Ovary (tissue), 3 donors: ENCODE measurements at regions not wholly inside any gene's neighbourhood (a gene's known extent, or its start where the extent isn't known, plus 50 kb on each side); places are given as distances from the start of the nearest gene placed in this dataset.

ENCODE experiments used
- POLR2A ChIP-seq: fragments of 450-650 bp; IDR thresholded peaks from one replicate; pipeline ENCODE4 v1.6.1; 2017; ENCODE audit warnings: antibody characterized with exemption, mild to moderate bottlenecking, moderate library complexity
- TF ChIP-seq, protein P1 (sequence below), 3 donors: fragments of 450-650 bp in 2 of 3; fragments of 200-600 bp in 1 of 3; IDR thresholded peaks; one replicate each; pipeline versions ENCODE4 v1.5.1 to v1.8.0; 2016 to 2022; ENCODE audit warnings: antibody characterized with exemption in 3 of 3, mild to moderate bottlenecking in 1 of 3
- donor health status: DM: no; HTN: no; CAD: no.

DNA sequence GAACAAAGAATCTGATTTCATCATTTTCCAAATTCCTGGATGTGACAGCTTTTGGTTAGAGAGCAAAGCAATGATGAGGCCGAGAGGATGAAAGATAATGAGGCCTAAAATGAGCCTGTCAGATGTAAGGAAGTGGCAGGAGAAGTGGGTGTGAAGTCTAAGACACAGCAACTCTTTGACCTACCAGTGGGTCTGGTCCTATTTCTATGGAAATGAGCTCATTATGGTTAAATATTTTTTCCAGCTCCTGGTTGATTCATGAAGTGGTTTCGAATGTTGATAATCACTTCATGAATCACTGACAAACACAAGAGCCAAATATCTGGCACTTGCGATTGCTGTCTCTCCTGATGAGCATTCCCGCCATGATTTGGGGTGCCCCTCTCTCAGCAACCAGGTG lies 273.3 kb upstream of the CDH5 start:
- TF ChIP-seq, protein P1, sequence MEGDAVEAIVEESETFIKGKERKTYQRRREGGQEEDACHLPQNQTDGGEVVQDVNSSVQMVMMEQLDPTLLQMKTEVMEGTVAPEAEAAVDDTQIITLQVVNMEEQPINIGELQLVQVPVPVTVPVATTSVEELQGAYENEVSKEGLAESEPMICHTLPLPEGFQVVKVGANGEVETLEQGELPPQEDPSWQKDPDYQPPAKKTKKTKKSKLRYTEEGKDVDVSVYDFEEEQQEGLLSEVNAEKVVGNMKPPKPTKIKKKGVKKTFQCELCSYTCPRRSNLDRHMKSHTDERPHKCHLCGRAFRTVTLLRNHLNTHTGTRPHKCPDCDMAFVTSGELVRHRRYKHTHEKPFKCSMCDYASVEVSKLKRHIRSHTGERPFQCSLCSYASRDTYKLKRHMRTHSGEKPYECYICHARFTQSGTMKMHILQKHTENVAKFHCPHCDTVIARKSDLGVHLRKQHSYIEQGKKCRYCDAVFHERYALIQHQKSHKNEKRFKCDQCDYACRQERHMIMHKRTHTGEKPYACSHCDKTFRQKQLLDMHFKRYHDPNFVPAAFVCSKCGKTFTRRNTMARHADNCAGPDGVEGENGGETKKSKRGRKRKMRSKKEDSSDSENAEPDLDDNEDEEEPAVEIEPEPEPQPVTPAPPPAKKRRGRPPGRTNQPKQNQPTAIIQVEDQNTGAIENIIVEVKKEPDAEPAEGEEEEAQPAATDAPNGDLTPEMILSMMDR (IDR thresholded peaks at IDR 0.05): no peak
- TF ChIP-seq POLR2A: no peak
